Endothelial cell (in vitro differentiated cells): ENCODE measurements at regions not wholly inside any gene's neighbourhood (a gene's known extent, or its start where the extent isn't known, plus 50 kb on each side); places are given as distances from the start of the nearest gene placed in this dataset.

Experiments used
- DNase-seq: peaks from one replicate; pipeline ENCODE4 v3.0.0; 2021; ENCODE audit warnings: low spot score
- H3K27ac Mint-ChIP-seq: one replicate; pipeline ENCODE4 v1.8.0; 2021; ENCODE audit warnings: mixed read lengths, inconsistent platforms; ENCODE audit not compliant: unreplicated experiment
- H3K27me3 Mint-ChIP-seq: one replicate; pipeline ENCODE4 v1.8.0; 2021; ENCODE audit warnings: mild to moderate bottlenecking, moderate library complexity, mixed read lengths, inconsistent platforms; ENCODE audit not compliant: unreplicated experiment
- H3K36me3 Mint-ChIP-seq: one replicate; pipeline ENCODE4 v1.8.0; 2021; ENCODE audit warnings: mild to moderate bottlenecking, low read depth, mixed read lengths, inconsistent platforms; ENCODE audit not compliant: unreplicated experiment
- H3K4me1 Mint-ChIP-seq: one replicate; pipeline ENCODE4 v1.8.0; 2021; ENCODE audit warnings: mild to moderate bottlenecking, mixed read lengths, inconsistent platforms; ENCODE audit not compliant: unreplicated experiment
- H3K4me3 Mint-ChIP-seq: one replicate; pipeline ENCODE4 v1.8.0; 2021; ENCODE audit warnings: mild to moderate bottlenecking, mixed read lengths, inconsistent platforms; ENCODE audit not compliant: unreplicated experiment
- H3K9me3 Mint-ChIP-seq: one replicate; pipeline ENCODE4 v1.8.0; 2021; ENCODE audit warnings: mixed read lengths, inconsistent platforms; ENCODE audit not compliant: unreplicated experiment
- CTCF ChIP-seq: fragments of 200-600 bp; sonication (generic); IDR thresholded peaks from one replicate; pipeline ENCODE4 v1.5.0; 2021; ENCODE audit warnings: antibody characterized with exemption; ENCODE audit not compliant: unreplicated experiment

GRCh38 chr13:52949742-52950141 lies 78.9 kb upstream of the OLFM4 start:
- no peak overlapping the region for H3K27ac Mint-ChIP-seq
- no peak for DNase-seq
- peaks cover 4% of the 10 kb centered on the region for H3K27me3 Mint-ChIP-seq
- TF ChIP-seq CTCF, result no peak
- H3K4me1 Mint-ChIP-seq, result no peaks in the 10 kb centered on the region
- H3K9me3 Mint-ChIP-seq, result no peaks in the 10 kb centered on the region
- H3K4me3 Mint-ChIP-seq, result no peak overlapping the region
- no peaks in the 10 kb centered on the region for H3K36me3 Mint-ChIP-seq

- Mint-ChIP-seq H3K4me1 (no peaks in the 10 kb centered on the region), H3K36me3 (no peaks in the 10 kb centered on the region), H3K9me3 (no peaks in the 10 kb centered on the region), H3K4me3 (no peak overlapping the region), H3K27me3 (peaks cover 4% of the 10 kb centered on the region), H3K27ac (no peak overlapping the region)
- DNase-seq, result no peak
- TF ChIP-seq CTCF, result no peak
These were observed 79.6 kb upstream of the OLFM4 start for GRCh38 chr13:52949044-52949443.

- H3K4me1 Mint-ChIP-seq, result no peaks in the 10 kb centered on the region
- H3K36me3 Mint-ChIP-seq, result no peaks in the 10 kb centered on the region
- no peak overlapping the region for H3K4me3 Mint-ChIP-seq
- no peak for TF ChIP-seq CTCF
- DNase-seq, result no peak
- H3K27me3 Mint-ChIP-seq, result peaks cover 4% of the 10 kb centered on the region
- H3K9me3 Mint-ChIP-seq, result no peaks in the 10 kb centered on the region
- no peak overlapping the region for H3K27ac Mint-ChIP-seq
These were observed 80.7 kb upstream of the OLFM4 start for GRCh38 chr13:52947921-52948373.

GRCh38 chr13:52945348-52945747 lies 83.3 kb upstream of the OLFM4 start:
- DNase-seq, result no peak
- H3K9me3 Mint-ChIP-seq, result no peaks in the 10 kb centered on the region
- no peak overlapping the region for H3K4me3 Mint-ChIP-seq
- H3K36me3 Mint-ChIP-seq, result no peaks in the 10 kb centered on the region
- no peak overlapping the region for H3K27ac Mint-ChIP-seq
- no peak for TF ChIP-seq CTCF
- H3K4me1 Mint-ChIP-seq, result no peaks in the 10 kb centered on the region
- H3K27me3 Mint-ChIP-seq, result peaks cover 4% of the 10 kb centered on the region

- H3K27ac Mint-ChIP-seq, result no peak overlapping the region
- H3K36me3 Mint-ChIP-seq, result no peaks in the 10 kb centered on the region
- H3K4me3 Mint-ChIP-seq, result no peak overlapping the region
- TF ChIP-seq CTCF, result no peak
- H3K27me3 Mint-ChIP-seq, result peaks cover 4% of the 10 kb centered on the region
- no peak for DNase-seq
- no peaks in the 10 kb centered on the region for H3K9me3 Mint-ChIP-seq
- H3K4me1 Mint-ChIP-seq, result no peaks in the 10 kb centered on the region
These were observed 83.9 kb upstream of the OLFM4 start for GRCh38 chr13:52944697-52945096.
